Kidney (tissue), 13 donors: ENCODE measurements at regions not wholly inside any gene's neighbourhood (a gene's known extent, or its start where the extent isn't known, plus 50 kb on each side); places are given as distances from the start of the nearest gene placed in this dataset.

Experiments used
- DNase-seq, 5 donors: peaks; one replicate each; pipeline ENCODE4 v3.0.0-alpha.2; 2013 to 2020
- FAIRE-seq: peaks from 2 replicates; lab custom pipeline; 2012; peaks lifted over from hg19 to GRCh38; lab: Jason Lieb, UNC
- H3K27ac ChIP-seq, 2 donors: one replicate each; pipeline ENCODE4 v1.7.0; 2013; ENCODE audit warnings: low read depth in 2 of 2, low read length in 2 of 2, inconsistent platforms in 1 of 2
- H3K27me3 ChIP-seq: one replicate; pipeline ENCODE4 v1.7.1; 2013; ENCODE audit warnings: low read length, inconsistent platforms; ENCODE audit not compliant: control insufficient read depth, insufficient read depth
- H3K36me3 ChIP-seq, 3 donors: one replicate each; pipeline versions ENCODE4 v1.7.0 to v1.7.1; 2013; ENCODE audit warnings: low read length in 3 of 3, control low read depth in 1 of 3, inconsistent platforms in 1 of 3; ENCODE audit not compliant: insufficient read depth in 3 of 3, control insufficient read depth in 2 of 3
- H3K4me1 ChIP-seq, 3 donors: one replicate each; pipeline versions ENCODE4 v1.7.0 to v1.7.1; 2013; ENCODE audit warnings: low read length in 3 of 3, inconsistent platforms in 1 of 3, low read depth in 1 of 3; ENCODE audit not compliant: control insufficient read depth in 2 of 3, insufficient read depth in 2 of 3
- H3K4me3 ChIP-seq, 3 donors: one replicate each; pipeline versions ENCODE4 v1.7.0 to v1.8.1; 2013; ENCODE audit warnings: low read length in 3 of 3, control low read depth in 1 of 3, inconsistent platforms in 1 of 3
- H3K9ac ChIP-seq, 3 donors: one replicate each; pipeline versions ENCODE4 v1.7.0 to v1.7.1; 2013; ENCODE audit warnings: low read length in 3 of 3, control low read depth in 1 of 3, inconsistent platforms in 1 of 3
- H3K9me3 ChIP-seq, 3 donors: one replicate each; pipeline versions ENCODE4 v1.7.0 to v1.7.1; 2013; ENCODE audit warnings: low read length in 3 of 3, control low read depth in 1 of 3, inconsistent platforms in 1 of 3; ENCODE audit not compliant: control insufficient read depth in 2 of 3, insufficient read depth in 1 of 3
- intact Hi-C: fragments of 100-400 bp; cut with DNase I; formaldehyde crosslinking; loops from one replicate; pipeline ENCODE4 v1.11.1; 2022
- TF ChIP-seq, protein P1 (sequence below): IDR thresholded peaks from 3 replicates; pipeline ENCODE4 v1.5.1; 2012; ENCODE audit warnings: mild to moderate bottlenecking, moderate library complexity, borderline replicate concordance; ENCODE audit not compliant: insufficient read depth; ENCODE audit errors: extremely low read depth
- donor health status: control.
- donor health status: control.
- donor health status: control.
- donor health status: control.
- donor health status: control.
- donor health status: DM: yes; HTN: yes; CAD: no.
- donor health status: Normal renal cell carcinoma (clear cell type).

GRCh38 chr6:159460476-159460875, 232.6 kb downstream of the SOD2 start:
- no peak for FAIRE-seq
- no peak overlapping the region for H3K27ac ChIP-seq

GRCh38 chr6:159456349-159456748, 236.7 kb downstream of the SOD2 start:
- TF ChIP-seq, protein P1, sequence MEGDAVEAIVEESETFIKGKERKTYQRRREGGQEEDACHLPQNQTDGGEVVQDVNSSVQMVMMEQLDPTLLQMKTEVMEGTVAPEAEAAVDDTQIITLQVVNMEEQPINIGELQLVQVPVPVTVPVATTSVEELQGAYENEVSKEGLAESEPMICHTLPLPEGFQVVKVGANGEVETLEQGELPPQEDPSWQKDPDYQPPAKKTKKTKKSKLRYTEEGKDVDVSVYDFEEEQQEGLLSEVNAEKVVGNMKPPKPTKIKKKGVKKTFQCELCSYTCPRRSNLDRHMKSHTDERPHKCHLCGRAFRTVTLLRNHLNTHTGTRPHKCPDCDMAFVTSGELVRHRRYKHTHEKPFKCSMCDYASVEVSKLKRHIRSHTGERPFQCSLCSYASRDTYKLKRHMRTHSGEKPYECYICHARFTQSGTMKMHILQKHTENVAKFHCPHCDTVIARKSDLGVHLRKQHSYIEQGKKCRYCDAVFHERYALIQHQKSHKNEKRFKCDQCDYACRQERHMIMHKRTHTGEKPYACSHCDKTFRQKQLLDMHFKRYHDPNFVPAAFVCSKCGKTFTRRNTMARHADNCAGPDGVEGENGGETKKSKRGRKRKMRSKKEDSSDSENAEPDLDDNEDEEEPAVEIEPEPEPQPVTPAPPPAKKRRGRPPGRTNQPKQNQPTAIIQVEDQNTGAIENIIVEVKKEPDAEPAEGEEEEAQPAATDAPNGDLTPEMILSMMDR = no peak
- no peaks in the 10 kb centered on the region for H3K36me3 ChIP-seq
- H3K9ac ChIP-seq = no peak overlapping the region
- FAIRE-seq (peak; percentile 66), DNase-seq (no peak)
- no peaks in the 10 kb centered on the region for H3K9me3 ChIP-seq
- H3K27me3 ChIP-seq = no peaks in the 10 kb centered on the region
- peak overlapping the region in 1 of 2 donors; percentile 60 for H3K27ac ChIP-seq
- H3K4me1 ChIP-seq = no peaks in the 10 kb centered on the region
- intact Hi-C loops = no loop called here
- H3K4me3 ChIP-seq = no peak overlapping the region

More at GRCh38 chr6:159460476-159460875, 232.6 kb downstream of the SOD2 start:
- H3K27me3 ChIP-seq = no peaks in the 10 kb centered on the region
- H3K36me3 ChIP-seq = no peaks in the 10 kb centered on the region
- no peaks in the 10 kb centered on the region for H3K9me3 ChIP-seq
- no peak for DNase-seq
- no peaks in the 10 kb centered on the region for H3K4me1 ChIP-seq
- H3K4me3 ChIP-seq = no peak overlapping the region
- intact Hi-C loops = no loop called here
- no peak overlapping the region for H3K9ac ChIP-seq
- TF ChIP-seq, protein P1 = no peak

- FAIRE-seq = no peak
- DNase-seq = no peak
Observed at GRCh38 chr6:159455700-159456274, 237.3 kb downstream of the SOD2 start.

More at GRCh38 chr6:159455700-159456274, 237.3 kb downstream of the SOD2 start:
- TF ChIP-seq, protein P1 = no peak
- intact Hi-C loops = no loop called here
- no peaks in the 10 kb centered on the region for H3K36me3 ChIP-seq
- H3K9ac ChIP-seq = no peak overlapping the region
- H3K27ac ChIP-seq = peak overlapping the region in 1 of 2 donors; percentile 60
- no peaks in the 10 kb centered on the region for H3K27me3 ChIP-seq
- H3K9me3 ChIP-seq = no peaks in the 10 kb centered on the region
- no peaks in the 10 kb centered on the region for H3K4me1 ChIP-seq
- no peak overlapping the region for H3K4me3 ChIP-seq
